ENCODE measurements at regions not wholly inside any gene's neighbourhood (a gene's known extent, or its start where the extent isn't known, plus 50 kb on each side); places are given as distances from the start of the nearest gene placed in this dataset.
"Not testable (repeated sequence)": the region's sequence is repeated elsewhere in the genome, so short reads cannot be mapped to it uniquely, and the experiment has no call there.

GRCh38 chr11:25766332-25767015 lies 565.5 kb upstream of the ANO3 start:
- DNase-seq (ENCODE audit: low read depth), result no peak

- no peak for DNase-seq (ENCODE audit: low read depth)
These were observed 562.6 kb upstream of the ANO3 start for GRCh38 chr11:25769287-25769686.

GRCh38 chr11:25771605-25772004 lies 560.3 kb upstream of the ANO3 start:
- no peak for DNase-seq (ENCODE audit: low read depth)

GRCh38 chr11:25775603-25776002 lies 556.3 kb upstream of the ANO3 start:
- no peak for DNase-seq (ENCODE audit: low read depth)

GRCh38 chr11:25776238-25776637 lies 555.7 kb upstream of the ANO3 start:
- no peak for DNase-seq (ENCODE audit: low read depth)

- no peak for DNase-seq (ENCODE audit: low read depth)
These were observed 554.6 kb upstream of the ANO3 start for GRCh38 chr11:25777343-25777742.

GRCh38 chr11:25779033-25779432 lies 552.9 kb upstream of the ANO3 start:
- no peak for DNase-seq (ENCODE audit: low read depth)

GRCh38 chr11:25787416-25787815 lies 544.5 kb upstream of the ANO3 start:
- DNase-seq (ENCODE audit: low read depth), result no peak

GRCh38 chr11:25790396-25790795 lies 541.5 kb upstream of the ANO3 start:
- DNase-seq (ENCODE audit: low read depth), result no peak

- DNase-seq (ENCODE audit: low read depth), result no peak
These were observed 538.3 kb upstream of the ANO3 start for GRCh38 chr11:25793637-25794036.

GRCh38 chr11:25794804-25795203 lies 537.1 kb upstream of the ANO3 start:
- DNase-seq (ENCODE audit: low read depth), result no peak

- no peak for DNase-seq (ENCODE audit: low read depth)
These were observed 515.5 kb upstream of the ANO3 start for GRCh38 chr11:25816411-25816810.

GRCh38 chr11:25824688-25825087 lies 507.2 kb upstream of the ANO3 start:
- DNase-seq (ENCODE audit: low read depth), result no peak

- not testable (repeated sequence) for DNase-seq (ENCODE audit: low read depth)
These were observed 500.4 kb upstream of the ANO3 start for GRCh38 chr11:25831485-25831884.

GRCh38 chr11:25838918-25839625 lies 492.9 kb upstream of the ANO3 start:
- DNase-seq (ENCODE audit: low read depth), result no peak

- no peak for DNase-seq (ENCODE audit: low read depth)
These were observed 487.1 kb upstream of the ANO3 start for GRCh38 chr11:25844811-25845210.

- DNase-seq (ENCODE audit: low read depth), result no peak
These were observed 476.0 kb upstream of the ANO3 start for GRCh38 chr11:25855916-25856315.

GRCh38 chr11:25859776-25860175 lies 472.2 kb upstream of the ANO3 start:
- no peak for DNase-seq (ENCODE audit: low read depth)

GRCh38 chr11:25860677-25861450 lies 471.1 kb upstream of the ANO3 start:
- DNase-seq (ENCODE audit: low read depth), result no peak

- no peak for DNase-seq (ENCODE audit: low read depth)
These were observed 469.8 kb upstream of the ANO3 start for GRCh38 chr11:25862159-25862558.

- DNase-seq (ENCODE audit: low read depth), result no peak
These were observed 467.9 kb upstream of the ANO3 start for GRCh38 chr11:25863986-25864385.

- DNase-seq (ENCODE audit: low read depth), result no peak
These were observed 455.4 kb upstream of the ANO3 start for GRCh38 chr11:25876456-25876965.

- DNase-seq (ENCODE audit: low read depth), result no peak
These were observed 445.9 kb upstream of the ANO3 start for GRCh38 chr11:25886036-25886435.
